HEK293 (cell line): ENCODE measurements at regions not wholly inside any gene's neighbourhood (a gene's known extent, or its start where the extent isn't known, plus 50 kb on each side); places are given as distances from the start of the nearest gene placed in this dataset.

Experiments used
- CTCF ChIA-PET: fragments of 350-600 bp; formaldehyde crosslinking; extraction: SDS; loops from one replicate; lab custom pipeline; 2021; ENCODE audit warnings: antibody characterized with exemption; lab: Yijun Ruan, JAX
- POLR2A ChIA-PET: fragments of 300-600 bp; formaldehyde crosslinking; extraction: SDS; loops from one replicate; lab custom pipeline; 2020; ENCODE audit warnings: antibody characterized with exemption, inconsistent platforms; lab: Yijun Ruan, JAX
- H3K27ac ChIP-seq: fragments of 200-500 bp; sonication (Bioruptor generic); 2 replicates; pipeline ENCODE4 v1.5.1; 2014; ENCODE audit warnings: low read depth, low read length, control low read depth, inconsistent platforms; ENCODE audit errors: extremely low read depth
- H3K36me3 ChIP-seq, 2 experiments: fragments of 200-500 bp in 1 of 2; sonication (Bioruptor generic) in 1 of 2; 1 replicate in 1 of 2; 2 replicates in 1 of 2; pipeline ENCODE4 v1.5.1; 2014 to 2017; ENCODE audit warnings: inconsistent platforms in 2 of 2, low read length in 2 of 2; ENCODE audit not compliant: control insufficient read depth in 2 of 2, insufficient read depth in 1 of 2
- H3K4me1 ChIP-seq: fragments of 200-500 bp; sonication (Bioruptor generic); 2 replicates; pipeline ENCODE4 v1.5.1; 2014; ENCODE audit warnings: mild to moderate bottlenecking, low read length, inconsistent platforms; ENCODE audit not compliant: control insufficient read depth, insufficient read depth
- H3K4me3 ChIP-seq: 2 replicates; pipeline ENCODE4 v1.5.1; 2011; ENCODE audit warnings: low read depth, mild to moderate bottlenecking, control low read depth, low read length, moderate library complexity
- H3K9me3 ChIP-seq: fragments of 200-500 bp; sonication (Bioruptor generic); 2 replicates; pipeline ENCODE4 v1.5.1; 2014; ENCODE audit warnings: low read depth, low read length, inconsistent platforms; ENCODE audit not compliant: control insufficient read depth, insufficient read depth
- FEZF1 ChIP-seq: fragments of 450-650 bp; formaldehyde crosslinking; IDR thresholded peaks from 2 replicates; pipeline ENCODE4 v1.5.1; 2016; ENCODE audit warnings: missing biosample characterization, missing genetic modification characterization
- INSM2 ChIP-seq: fragments of 450-650 bp; formaldehyde crosslinking; IDR thresholded peaks from 2 replicates; pipeline ENCODE4 v1.5.1; 2016; ENCODE audit warnings: missing biosample characterization, missing genetic modification characterization
- KLF16 ChIP-seq: fragments of 450-650 bp; formaldehyde crosslinking; IDR thresholded peaks from 2 replicates; pipeline ENCODE4 v1.5.1; 2017; ENCODE audit warnings: missing biosample characterization, missing genetic modification characterization
- KLF8 ChIP-seq: fragments of 450-650 bp; formaldehyde crosslinking; IDR thresholded peaks from 2 replicates; pipeline ENCODE4 v1.5.1; 2016; ENCODE audit warnings: missing biosample characterization, missing genetic modification characterization
- OSR2 ChIP-seq: fragments of 450-650 bp; formaldehyde crosslinking; IDR thresholded peaks from 2 replicates; pipeline ENCODE4 v1.5.1; 2016; ENCODE audit warnings: missing biosample characterization, missing genetic modification characterization
- PRDM1 ChIP-seq: fragments of 450-650 bp; formaldehyde crosslinking; IDR thresholded peaks from 2 replicates; pipeline ENCODE4; 2016; ENCODE audit warnings: missing biosample characterization, missing genetic modification characterization
- PRDM4 ChIP-seq: fragments of 450-650 bp; formaldehyde crosslinking; IDR thresholded peaks from 2 replicates; pipeline ENCODE4 v1.5.1; 2017; ENCODE audit warnings: missing biosample characterization, missing genetic modification characterization
- SCRT1 ChIP-seq: fragments of 450-650 bp; formaldehyde crosslinking; IDR thresholded peaks from 2 replicates; pipeline ENCODE4 v1.5.1; 2016; ENCODE audit warnings: missing biosample characterization, missing genetic modification characterization, borderline replicate concordance
- ZBTB20 ChIP-seq: fragments of 450-650 bp; formaldehyde crosslinking; IDR thresholded peaks from 2 replicates; pipeline ENCODE4 v1.5.1; 2016; ENCODE audit warnings: missing biosample characterization, missing genetic modification characterization
- ZBTB44 ChIP-seq: fragments of 450-650 bp; IDR thresholded peaks from 2 replicates; pipeline ENCODE4 v1.5.1; 2018; ENCODE audit warnings: missing biosample characterization, mild to moderate bottlenecking, missing genetic modification characterization
- ZNF146 ChIP-seq: fragments of 450-650 bp; formaldehyde crosslinking; IDR thresholded peaks from 2 replicates; pipeline ENCODE4 v1.5.1; 2016; ENCODE audit warnings: missing biosample characterization, missing genetic modification characterization
- ZNF280D ChIP-seq: fragments of 450-650 bp; formaldehyde crosslinking; IDR thresholded peaks from 2 replicates; pipeline ENCODE4 v1.5.1; 2016; ENCODE audit warnings: missing biosample characterization, missing genetic modification characterization
- ZNF416 ChIP-seq: fragments of 450-650 bp; formaldehyde crosslinking; IDR thresholded peaks from 2 replicates; pipeline ENCODE4 v1.5.1; 2016; ENCODE audit warnings: missing biosample characterization, missing genetic modification characterization
- ZNF501 ChIP-seq: fragments of 450-650 bp; formaldehyde crosslinking; IDR thresholded peaks from 2 replicates; pipeline ENCODE4 v1.5.1; 2016; ENCODE audit warnings: missing biosample characterization, missing genetic modification characterization
- ZNF623 ChIP-seq: fragments of 450-650 bp; formaldehyde crosslinking; IDR thresholded peaks from 2 replicates; pipeline ENCODE4 v1.5.1; 2016; ENCODE audit warnings: missing biosample characterization, missing genetic modification characterization
- ZNF704 ChIP-seq: fragments of 450-650 bp; formaldehyde crosslinking; IDR thresholded peaks from 2 replicates; pipeline ENCODE4 v1.5.1; 2016; ENCODE audit warnings: missing biosample characterization, missing genetic modification characterization
- ZNF837 ChIP-seq: fragments of 450-650 bp; formaldehyde crosslinking; IDR thresholded peaks from 2 replicates; pipeline ENCODE4 v1.5.1; 2016; ENCODE audit warnings: missing biosample characterization, missing genetic modification characterization
- ZSCAN23 ChIP-seq: fragments of 450-650 bp; formaldehyde crosslinking; IDR thresholded peaks from 2 replicates; pipeline ENCODE4 v1.5.1; 2016; ENCODE audit warnings: missing biosample characterization, missing genetic modification characterization

GRCh38 chr3:71978150-71978721 lies 193.3 kb upstream of the PROK2 start:
- CTCF ChIA-PET, result interaction anchor here (0.6 to 1.2 kb wide), 2 partner anchors 11 to 713 kb away, joined by 3 to 6 read pairs; no protein-coding TSS in a partner anchor
- Histone ChIP-seq H3K4me3 (no peak overlapping the region), H3K9me3 (no peaks in the 10 kb centered on the region), H3K36me3 (no peaks in the 10 kb centered on the region), H3K27ac (no peak overlapping the region), H3K4me1 (peaks cover 3% of the 10 kb centered on the region; the same call in 1 of the 2 replicates)
- TF ChIP-seq OSR2 (tag by site-specific recombination) (peak; percentile 82), KLF8 (tag by site-specific recombination) (0 out of 2 replicates have a peak, but pooled peaks have one; percentile 11), ZBTB44 (peak; percentile 46; the same call in 1 of the 2 replicates), ZNF501 (no peak), ZNF280D (tag by site-specific recombination) (no peak), ZNF146 (tag by site-specific recombination) (no peak), ZNF623 (tag by site-specific recombination) (no peak), ZNF837 (tag by site-specific recombination) (no peak), SCRT1 (tag by site-specific recombination) (no peak), ZNF704 (no peak), ZBTB20 (peak; percentile 41; the same call in 1 of the 2 replicates), PRDM4 (no peak), FEZF1 (tag by site-specific recombination) (peak; percentile 72), ZSCAN23 (tag by site-specific recombination) (no peak), PRDM1 (tag by site-specific recombination) (0 out of 2 replicates have a peak, but pooled peaks have one; percentile 13), INSM2 (0 out of 2 replicates have a peak, but pooled peaks have one; percentile 18), KLF16 (tag by site-specific recombination) (no peak), ZNF416 (tag by site-specific recombination) (no peak)
- POLR2A ChIA-PET, result no interaction called here
